PFSK-1 (cell line): ENCODE measurements at regions not wholly inside any gene's neighbourhood (a gene's known extent, or its start where the extent isn't known, plus 50 kb on each side); places are given as distances from the start of the nearest gene placed in this dataset.

Experiments used
- FOXP2 ChIP-seq: optimal IDR thresholded peaks from 2 replicates; pipeline ENCODE3; 2011; ENCODE audit warnings: borderline replicate concordance, control low read depth, inconsistent platforms; ENCODE audit not compliant: insufficient read depth; ENCODE audit errors: extremely low read length, extremely low read depth
- POLR2AphosphoS5 ChIP-seq: IDR thresholded peaks from 2 replicates; pipeline ENCODE4 v1.6.1; 2012; ENCODE audit warnings: low read depth, mild to moderate bottlenecking, control low read depth, low read length, moderate library complexity
- REST ChIP-seq, 2 experiments: IDR thresholded peaks; 2 replicates each; pipeline versions ENCODE4 v1.6.1 to v1.8.0; 2011 to 2012; ENCODE audit warnings: low read depth in 2 of 2, low read length in 2 of 2, control low read depth in 1 of 2, inconsistent platforms in 1 of 2, mild to moderate bottlenecking in 1 of 2, moderate library complexity in 1 of 2; ENCODE audit not compliant: insufficient read depth in 1 of 2
- SIN3A ChIP-seq: IDR thresholded peaks from 2 replicates; pipeline ENCODE4 v1.6.1; 2012; ENCODE audit warnings: mild to moderate bottlenecking, low read length, moderate library complexity, borderline replicate concordance; ENCODE audit not compliant: insufficient read depth
- TAF1 ChIP-seq: IDR thresholded peaks from 2 replicates; pipeline ENCODE4 v1.6.1; 2012; ENCODE audit warnings: low read length, control low read depth, borderline replicate concordance; ENCODE audit not compliant: insufficient read depth

- TF ChIP-seq FOXP2 = no peak
- TF ChIP-seq REST (IDR thresholded peaks at IDR 0.05; ENCODE audit: insufficient read depth in 1 of 2, low read depth in 2 of 2, low read length in 2 of 2) = no peak
- TF ChIP-seq TAF1 = no peak
- no peak for TF ChIP-seq SIN3A
- no peak for TF ChIP-seq POLR2AphosphoS5
These were observed 337.8 kb upstream of the ZFHX3 start for GRCh38 chr16:73385696-73386095.

GRCh38 chr16:73384506-73385089 is 336.7 kb upstream of the ZFHX3 start:
- TF ChIP-seq REST (IDR thresholded peaks at IDR 0.05; ENCODE audit: insufficient read depth in 1 of 2, low read depth in 2 of 2, low read length in 2 of 2) (no peak), POLR2AphosphoS5 (no peak), TAF1 (no peak)

GRCh38 chr16:73383988-73384365 is 336.0 kb upstream of the ZFHX3 start:
- TF ChIP-seq REST (IDR thresholded peaks at IDR 0.05; ENCODE audit: insufficient read depth in 1 of 2, low read depth in 2 of 2, low read length in 2 of 2) (no peak), SIN3A (no peak), FOXP2 (no peak), TAF1 (no peak), POLR2AphosphoS5 (no peak)

DNA sequence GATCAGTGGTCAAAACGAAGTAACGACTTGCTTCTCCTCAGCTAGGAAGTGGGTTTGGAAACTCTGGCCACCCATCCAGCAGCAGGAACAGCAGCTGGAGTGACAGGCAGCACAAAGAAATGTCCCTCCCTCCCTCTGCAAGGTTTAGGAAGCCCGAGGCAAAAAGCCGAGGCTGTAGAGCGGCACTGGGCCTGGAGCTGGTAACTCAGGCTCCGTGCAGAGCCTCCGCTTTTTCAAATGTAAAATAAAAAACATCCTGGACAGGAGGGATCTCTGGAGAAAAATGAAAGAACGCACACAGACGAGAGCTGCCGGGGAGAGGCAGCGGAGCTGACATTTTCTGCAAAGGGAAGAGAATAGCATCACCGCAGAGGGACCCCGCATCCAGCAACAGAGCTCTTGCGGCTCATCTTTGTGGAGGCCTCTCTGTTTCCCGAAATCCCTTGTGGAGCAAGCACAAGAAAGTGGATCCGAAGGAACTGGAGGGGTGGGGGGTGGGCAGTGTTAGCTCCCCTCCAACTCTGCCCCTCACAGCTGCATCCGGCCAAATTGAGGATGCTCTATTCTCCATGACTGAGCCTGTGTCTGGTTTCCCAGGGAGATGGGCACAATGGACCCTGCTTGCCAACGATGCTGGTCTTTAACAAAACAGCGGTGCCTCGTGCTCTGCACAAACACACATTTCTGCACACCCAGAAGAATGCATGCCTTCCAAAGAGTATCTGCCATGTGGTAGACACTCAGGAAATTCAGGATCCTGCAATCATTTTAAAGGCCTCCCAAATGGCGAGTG is 335.5 kb upstream of the ZFHX3 start:
- no peak for TF ChIP-seq REST (IDR thresholded peaks at IDR 0.05; ENCODE audit: insufficient read depth in 1 of 2, low read depth in 2 of 2, low read length in 2 of 2)
- no peak for TF ChIP-seq FOXP2
- TF ChIP-seq TAF1 = no peak
- TF ChIP-seq POLR2AphosphoS5 = no peak
- TF ChIP-seq SIN3A = no peak
